HG03558 (cell line): ENCODE measurements at regions not wholly inside any gene's neighbourhood (a gene's known extent, or its start where the extent isn't known, plus 50 kb on each side); places are given as distances from the start of the nearest gene placed in this dataset.

ENCODE experiments used
- ATAC-seq: cut with Tn5 transposase; IDR thresholded peaks from one replicate; pipeline ENCODE4 v1.9.1; 2021; ENCODE audit warnings: moderate number of reproducible peaks; ENCODE audit not compliant: unreplicated experiment; ENCODE audit errors: extremely low read depth

DNA sequence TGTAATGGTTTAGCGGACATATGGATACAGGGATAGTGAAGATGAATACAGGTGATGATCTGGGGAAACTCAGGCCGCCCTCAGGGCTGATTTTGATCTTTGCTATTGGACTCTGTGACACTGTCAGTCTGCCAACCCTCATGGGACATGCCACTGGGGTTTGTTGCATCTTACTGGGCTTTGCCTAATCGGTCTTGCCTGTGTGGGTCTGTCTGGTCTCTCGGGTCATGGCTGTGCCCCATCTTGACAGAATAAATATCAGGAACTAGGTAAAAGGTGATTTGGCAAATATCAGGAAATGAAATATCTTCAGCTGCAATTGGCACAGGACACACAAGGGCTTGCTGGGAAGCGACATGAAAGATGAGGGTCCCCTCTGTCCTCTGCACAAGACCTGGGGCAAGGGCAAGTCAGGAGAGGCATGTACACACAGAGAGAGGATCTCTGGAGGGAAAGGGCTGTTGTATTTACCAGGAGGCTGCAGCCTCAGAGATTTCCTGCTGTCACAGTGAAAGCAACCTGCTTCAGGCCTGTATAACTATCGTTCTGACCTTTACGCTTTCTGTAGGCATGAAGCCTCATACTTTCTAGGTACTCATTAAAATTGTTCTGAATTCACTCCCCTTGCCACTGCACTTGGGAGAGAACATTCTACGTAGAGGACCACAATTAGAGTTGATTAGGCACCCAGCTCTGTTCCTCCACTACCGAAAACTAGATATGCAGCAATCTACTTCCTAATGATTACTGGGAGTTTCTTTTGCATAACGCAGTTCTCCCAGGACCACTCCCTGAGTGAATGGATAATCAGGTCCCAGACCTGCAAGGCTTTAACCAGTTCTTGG is 52.0 kb upstream of the GADD45A start:
- no peak for ATAC-seq

DNA sequence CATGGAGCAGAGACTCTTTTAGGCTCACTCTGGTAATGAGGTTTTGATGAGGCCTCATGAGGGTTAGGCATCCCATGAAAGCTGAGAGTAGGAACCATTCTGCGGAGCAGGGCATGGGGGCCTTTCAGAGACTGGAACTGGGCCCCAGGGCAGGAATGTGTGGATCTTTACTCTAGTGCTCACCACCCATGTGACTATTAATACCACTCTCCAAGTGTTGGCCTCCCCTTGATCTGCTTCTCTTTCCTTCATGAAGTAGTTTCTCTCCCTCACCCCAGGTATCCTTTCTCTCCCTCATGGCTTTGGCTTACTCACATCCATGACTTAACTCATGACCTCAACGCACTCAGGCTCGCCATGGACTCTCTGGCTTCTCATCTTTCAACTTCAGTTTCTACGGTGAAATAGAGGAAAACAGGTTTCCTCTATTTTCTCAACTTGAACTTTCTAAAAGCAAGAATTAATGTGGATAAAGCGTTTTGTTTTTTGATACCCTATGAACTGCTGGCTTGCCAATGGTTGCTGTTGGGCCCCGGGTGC is 50.5 kb upstream of the GADD45A start:
- ATAC-seq, result no peak

GRCh38 chr1:67635055-67635809 is 49.8 kb upstream of the GADD45A start:
- ATAC-seq, result no peak
